Pons (tissue), 1 donor: ENCODE measurements at regions not wholly inside any gene's neighbourhood (a gene's known extent, or its start where the extent isn't known, plus 50 kb on each side); places are given as distances from the start of the nearest gene placed in this dataset.
"Not testable (repeated sequence)": the region's sequence is repeated elsewhere in the genome, so short reads cannot be mapped to it uniquely, and the experiment has no call there.

Experiments
- DNase-seq: peaks from one replicate; pipeline ENCODE4 v3.0.0-alpha.2; 2016; ENCODE audit warnings: low spot score

- DNase-seq, result peak; percentile 76
Measured at GRCh38 chr6:18595774-18596530, 208.8 kb downstream of the RNF144B start.

- no peak for DNase-seq
Measured at GRCh38 chr6:18596531-18596835, 209.3 kb downstream of the RNF144B start.

- DNase-seq, result no peak
Measured at GRCh38 chr6:18598551-18599264, 211.6 kb downstream of the RNF144B start.

GRCh38 chr6:18600255-18600654 lies 213.1 kb downstream of the RNF144B start:
- DNase-seq, result no peak

- no peak for DNase-seq
Measured at GRCh38 chr6:18601516-18602020, 214.4 kb downstream of the RNF144B start.

GRCh38 chr6:18602931-18603330 lies 215.8 kb downstream of the RNF144B start:
- DNase-seq, result no peak

- no peak for DNase-seq
Measured at GRCh38 chr6:18603361-18603760, 216.2 kb downstream of the RNF144B start.

- no peak for DNase-seq
Measured at GRCh38 chr6:18605841-18606240, 218.7 kb downstream of the RNF144B start.

GRCh38 chr6:18609715-18610114 lies 222.6 kb downstream of the RNF144B start:
- no peak for DNase-seq

- no peak for DNase-seq
Measured at GRCh38 chr6:18613319-18613925, 226.3 kb downstream of the RNF144B start.

GRCh38 chr6:18629571-18629970 lies 242.4 kb downstream of the RNF144B start:
- no peak for DNase-seq

- DNase-seq, result no peak
Measured at GRCh38 chr6:18632670-18633410, 245.7 kb downstream of the RNF144B start.

GRCh38 chr6:18634912-18635311 lies 247.8 kb downstream of the RNF144B start:
- no peak for DNase-seq

GRCh38 chr6:18640134-18640533 lies 253.0 kb downstream of the RNF144B start:
- no peak for DNase-seq

GRCh38 chr6:18640754-18641153 lies 253.6 kb downstream of the RNF144B start:
- no peak for DNase-seq

GRCh38 chr6:18654821-18655220 lies 267.7 kb downstream of the RNF144B start:
- no peak for DNase-seq

- no peak for DNase-seq
Measured at GRCh38 chr6:18656506-18656905, 269.4 kb downstream of the RNF144B start.

- DNase-seq, result not testable (repeated sequence)
Measured at GRCh38 chr6:18659994-18660393, 272.8 kb downstream of the RNF144B start.

GRCh38 chr6:18663011-18663410 lies 275.9 kb downstream of the RNF144B start:
- no peak for DNase-seq

GRCh38 chr6:18664401-18664800 lies 277.3 kb downstream of the RNF144B start:
- no peak for DNase-seq

- no peak for DNase-seq
Measured at GRCh38 chr6:18667612-18668011, 280.5 kb downstream of the RNF144B start.

GRCh38 chr6:18668994-18669393 lies 281.8 kb downstream of the RNF144B start:
- DNase-seq, result no peak
